Ishikawa (cell line): ENCODE measurements at regions not wholly inside any gene's neighbourhood (a gene's known extent, or its start where the extent isn't known, plus 50 kb on each side); places are given as distances from the start of the nearest gene placed in this dataset.
A peak's percentile ranks its signal among the peaks of the same experiment; 100 is the strongest.

ENCODE experiments used
- CEBPB ChIP-seq: IDR thresholded peaks from 2 replicates; pipeline ENCODE4 v1.6.1; 2012
- CREB1 ChIP-seq: IDR thresholded peaks from 2 replicates; pipeline ENCODE4 v1.6.1; 2012; ENCODE audit warnings: low read depth
- EP300 ChIP-seq: IDR thresholded peaks from 2 replicates; pipeline ENCODE4 v1.6.1; 2012; ENCODE audit warnings: borderline replicate concordance
- FOXM1 ChIP-seq: IDR thresholded peaks from 2 replicates; pipeline ENCODE4 v1.6.1; 2012; ENCODE audit warnings: low read depth, borderline replicate concordance
- NFIC ChIP-seq: IDR thresholded peaks from 2 replicates; pipeline ENCODE4 v1.6.1; 2012
- RAD21 ChIP-seq: IDR thresholded peaks from 2 replicates; pipeline ENCODE4 v1.6.1; 2012; ENCODE audit warnings: low read depth
- TAF1 ChIP-seq: IDR thresholded peaks from 2 replicates; pipeline ENCODE4 v1.6.1; 2012; ENCODE audit warnings: low read depth, mild to moderate bottlenecking
- USF1 ChIP-seq: IDR thresholded peaks from 2 replicates; pipeline ENCODE4 v1.6.1; 2012
- YY1 ChIP-seq: IDR thresholded peaks from 2 replicates; pipeline ENCODE4 v1.6.1; 2012; ENCODE audit warnings: low read depth
- TF ChIP-seq, protein P1 (sequence below): IDR thresholded peaks from 2 replicates; pipeline ENCODE4 v1.6.1; 2012; ENCODE audit warnings: low read depth, mild to moderate bottlenecking
- TF ChIP-seq, protein P2 (sequence below): IDR thresholded peaks from 2 replicates; pipeline ENCODE4 v1.6.1; 2012

- no peak for TF ChIP-seq NFIC
- TF ChIP-seq USF1, result no peak
- peak; percentile 21; the same call in 1 of the 2 replicates for TF ChIP-seq EP300
- TF ChIP-seq, protein P1, sequence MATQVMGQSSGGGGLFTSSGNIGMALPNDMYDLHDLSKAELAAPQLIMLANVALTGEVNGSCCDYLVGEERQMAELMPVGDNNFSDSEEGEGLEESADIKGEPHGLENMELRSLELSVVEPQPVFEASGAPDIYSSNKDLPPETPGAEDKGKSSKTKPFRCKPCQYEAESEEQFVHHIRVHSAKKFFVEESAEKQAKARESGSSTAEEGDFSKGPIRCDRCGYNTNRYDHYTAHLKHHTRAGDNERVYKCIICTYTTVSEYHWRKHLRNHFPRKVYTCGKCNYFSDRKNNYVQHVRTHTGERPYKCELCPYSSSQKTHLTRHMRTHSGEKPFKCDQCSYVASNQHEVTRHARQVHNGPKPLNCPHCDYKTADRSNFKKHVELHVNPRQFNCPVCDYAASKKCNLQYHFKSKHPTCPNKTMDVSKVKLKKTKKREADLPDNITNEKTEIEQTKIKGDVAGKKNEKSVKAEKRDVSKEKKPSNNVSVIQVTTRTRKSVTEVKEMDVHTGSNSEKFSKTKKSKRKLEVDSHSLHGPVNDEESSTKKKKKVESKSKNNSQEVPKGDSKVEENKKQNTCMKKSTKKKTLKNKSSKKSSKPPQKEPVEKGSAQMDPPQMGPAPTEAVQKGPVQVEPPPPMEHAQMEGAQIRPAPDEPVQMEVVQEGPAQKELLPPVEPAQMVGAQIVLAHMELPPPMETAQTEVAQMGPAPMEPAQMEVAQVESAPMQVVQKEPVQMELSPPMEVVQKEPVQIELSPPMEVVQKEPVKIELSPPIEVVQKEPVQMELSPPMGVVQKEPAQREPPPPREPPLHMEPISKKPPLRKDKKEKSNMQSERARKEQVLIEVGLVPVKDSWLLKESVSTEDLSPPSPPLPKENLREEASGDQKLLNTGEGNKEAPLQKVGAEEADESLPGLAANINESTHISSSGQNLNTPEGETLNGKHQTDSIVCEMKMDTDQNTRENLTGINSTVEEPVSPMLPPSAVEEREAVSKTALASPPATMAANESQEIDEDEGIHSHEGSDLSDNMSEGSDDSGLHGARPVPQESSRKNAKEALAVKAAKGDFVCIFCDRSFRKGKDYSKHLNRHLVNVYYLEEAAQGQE, result no peak
- TF ChIP-seq, protein P2, sequence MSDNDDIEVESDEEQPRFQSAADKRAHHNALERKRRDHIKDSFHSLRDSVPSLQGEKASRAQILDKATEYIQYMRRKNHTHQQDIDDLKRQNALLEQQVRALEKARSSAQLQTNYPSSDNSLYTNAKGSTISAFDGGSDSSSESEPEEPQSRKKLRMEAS, result no peak
- TF ChIP-seq TAF1, result no peak
- no peak for TF ChIP-seq FOXM1
- no peak for TF ChIP-seq CEBPB
- TF ChIP-seq RAD21, result no peak
- TF ChIP-seq CREB1, result no peak
- no peak for TF ChIP-seq YY1
These were observed 224.9 kb downstream of the ASXL3 start for GRCh38 chr18:33802955-33803354.
